Panc1 (cell line): ENCODE measurements at regions not wholly inside any gene's neighbourhood (a gene's known extent, or its start where the extent isn't known, plus 50 kb on each side); places are given as distances from the start of the nearest gene placed in this dataset.

ENCODE experiments used
- CTCF ChIP-seq: fragments of 450-650 bp; IDR thresholded peaks from 2 replicates; pipeline ENCODE4 v1.5.1; 2017; ENCODE audit warnings: mild to moderate bottlenecking
- POLR2AphosphoS5 ChIP-seq: IDR thresholded peaks from 2 replicates; pipeline ENCODE4 v1.6.1; 2012; ENCODE audit warnings: mild to moderate bottlenecking, low read depth, low read length, moderate library complexity
- SIN3A ChIP-seq: IDR thresholded peaks from 2 replicates; pipeline ENCODE4 v1.6.1; 2012; ENCODE audit warnings: low read depth, mild to moderate bottlenecking, low read length, moderate library complexity, borderline replicate concordance; ENCODE audit not compliant: insufficient read depth
- TCF7L2 ChIP-seq: IDR thresholded peaks from 2 replicates; pipeline ENCODE4 v1.6.1; 2011; ENCODE audit warnings: mild to moderate bottlenecking, low read depth, low read length, inconsistent platforms
- TF ChIP-seq, protein P1 (sequence below), 2 experiments: IDR thresholded peaks; 2 replicates each; pipeline ENCODE4 v1.6.1; 2011 to 2012; ENCODE audit warnings: low read depth in 2 of 2, control low read depth in 1 of 2, low read length in 1 of 2, mild to moderate bottlenecking in 1 of 2, moderate library complexity in 1 of 2; ENCODE audit not compliant: insufficient read depth in 1 of 2

DNA sequence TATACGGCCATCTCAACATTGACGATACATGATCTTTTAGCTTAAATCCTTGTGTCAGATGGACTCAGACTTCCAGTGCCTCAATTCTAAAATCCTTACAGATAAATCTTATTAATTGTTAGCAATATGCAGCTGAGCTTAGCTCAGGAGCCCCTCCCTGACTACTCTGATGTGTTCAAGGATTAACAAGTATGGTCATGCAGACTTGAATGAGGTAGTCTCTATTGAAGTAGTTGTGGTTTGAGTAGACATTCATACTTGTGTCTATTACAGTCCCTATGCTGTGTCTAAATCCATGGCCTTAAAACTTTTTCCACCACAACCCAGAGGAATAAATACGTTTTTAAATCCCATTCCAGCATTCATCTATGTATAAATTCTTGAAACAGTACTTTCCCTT lies 119.5 kb downstream of the NUP35 start:
- TF ChIP-seq, protein P1, sequence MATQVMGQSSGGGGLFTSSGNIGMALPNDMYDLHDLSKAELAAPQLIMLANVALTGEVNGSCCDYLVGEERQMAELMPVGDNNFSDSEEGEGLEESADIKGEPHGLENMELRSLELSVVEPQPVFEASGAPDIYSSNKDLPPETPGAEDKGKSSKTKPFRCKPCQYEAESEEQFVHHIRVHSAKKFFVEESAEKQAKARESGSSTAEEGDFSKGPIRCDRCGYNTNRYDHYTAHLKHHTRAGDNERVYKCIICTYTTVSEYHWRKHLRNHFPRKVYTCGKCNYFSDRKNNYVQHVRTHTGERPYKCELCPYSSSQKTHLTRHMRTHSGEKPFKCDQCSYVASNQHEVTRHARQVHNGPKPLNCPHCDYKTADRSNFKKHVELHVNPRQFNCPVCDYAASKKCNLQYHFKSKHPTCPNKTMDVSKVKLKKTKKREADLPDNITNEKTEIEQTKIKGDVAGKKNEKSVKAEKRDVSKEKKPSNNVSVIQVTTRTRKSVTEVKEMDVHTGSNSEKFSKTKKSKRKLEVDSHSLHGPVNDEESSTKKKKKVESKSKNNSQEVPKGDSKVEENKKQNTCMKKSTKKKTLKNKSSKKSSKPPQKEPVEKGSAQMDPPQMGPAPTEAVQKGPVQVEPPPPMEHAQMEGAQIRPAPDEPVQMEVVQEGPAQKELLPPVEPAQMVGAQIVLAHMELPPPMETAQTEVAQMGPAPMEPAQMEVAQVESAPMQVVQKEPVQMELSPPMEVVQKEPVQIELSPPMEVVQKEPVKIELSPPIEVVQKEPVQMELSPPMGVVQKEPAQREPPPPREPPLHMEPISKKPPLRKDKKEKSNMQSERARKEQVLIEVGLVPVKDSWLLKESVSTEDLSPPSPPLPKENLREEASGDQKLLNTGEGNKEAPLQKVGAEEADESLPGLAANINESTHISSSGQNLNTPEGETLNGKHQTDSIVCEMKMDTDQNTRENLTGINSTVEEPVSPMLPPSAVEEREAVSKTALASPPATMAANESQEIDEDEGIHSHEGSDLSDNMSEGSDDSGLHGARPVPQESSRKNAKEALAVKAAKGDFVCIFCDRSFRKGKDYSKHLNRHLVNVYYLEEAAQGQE (IDR thresholded peaks at IDR 0.05; ENCODE audit: insufficient read depth in 1 of 2, low read depth in 2 of 2, low read length in 1 of 2) = no peak
- TF ChIP-seq TCF7L2 (no peak), CTCF (no peak), SIN3A (no peak), POLR2AphosphoS5 (no peak)
